ENCODE measurements at regions not wholly inside any gene's neighbourhood (a gene's known extent, or its start where the extent isn't known, plus 50 kb on each side); places are given as distances from the start of the nearest gene placed in this dataset.

- no peak for TF ChIP-seq GATA3 (IDR thresholded peaks at IDR 0.05; ENCODE audit: low read depth, low read length)
- no peak for TF ChIP-seq GATA2 (IDR thresholded peaks at IDR 0.05; ENCODE audit: low read depth, low read length)
These were observed 470.4 kb upstream of the B3GALT2 start for GRCh38 chr1:193656841-193657240.
